Hematopoietic multipotent progenitor cell treated with erythropoietin and hydrocortisone succinate and interleukin-3 and kit ligand, for 6 days (in vitro differentiated cells): ENCODE measurements at regions not wholly inside any gene's neighbourhood (a gene's known extent, or its start where the extent isn't known, plus 50 kb on each side); places are given as distances from the start of the nearest gene placed in this dataset.

Source experiments
- DNase-seq: peaks from one replicate; pipeline ENCODE4 v3.0.0-alpha.2; 2015

GRCh38 chr10:4127518-4128315 is 342.7 kb upstream of the KLF6 start:
- peak; percentile 64 for DNase-seq

DNA sequence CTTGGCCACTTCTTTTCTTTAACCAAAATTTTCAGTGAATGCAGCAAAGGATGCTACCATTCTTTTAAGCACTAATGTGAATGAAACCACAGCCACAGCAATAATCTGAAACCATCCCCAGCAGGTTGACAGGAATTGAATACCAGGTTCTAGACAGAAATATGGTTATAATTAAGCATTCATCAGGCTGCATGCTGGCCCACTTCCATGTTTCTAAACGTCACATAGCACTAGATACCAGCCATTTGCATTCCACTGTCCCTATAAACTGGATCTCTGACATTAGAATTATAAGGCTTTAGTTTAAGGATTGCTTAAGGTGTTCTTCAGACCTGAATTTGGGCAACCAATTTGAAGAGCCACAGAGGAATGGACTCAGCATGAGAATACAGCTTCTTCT is 340.8 kb upstream of the KLF6 start:
- no peak for DNase-seq

DNA sequence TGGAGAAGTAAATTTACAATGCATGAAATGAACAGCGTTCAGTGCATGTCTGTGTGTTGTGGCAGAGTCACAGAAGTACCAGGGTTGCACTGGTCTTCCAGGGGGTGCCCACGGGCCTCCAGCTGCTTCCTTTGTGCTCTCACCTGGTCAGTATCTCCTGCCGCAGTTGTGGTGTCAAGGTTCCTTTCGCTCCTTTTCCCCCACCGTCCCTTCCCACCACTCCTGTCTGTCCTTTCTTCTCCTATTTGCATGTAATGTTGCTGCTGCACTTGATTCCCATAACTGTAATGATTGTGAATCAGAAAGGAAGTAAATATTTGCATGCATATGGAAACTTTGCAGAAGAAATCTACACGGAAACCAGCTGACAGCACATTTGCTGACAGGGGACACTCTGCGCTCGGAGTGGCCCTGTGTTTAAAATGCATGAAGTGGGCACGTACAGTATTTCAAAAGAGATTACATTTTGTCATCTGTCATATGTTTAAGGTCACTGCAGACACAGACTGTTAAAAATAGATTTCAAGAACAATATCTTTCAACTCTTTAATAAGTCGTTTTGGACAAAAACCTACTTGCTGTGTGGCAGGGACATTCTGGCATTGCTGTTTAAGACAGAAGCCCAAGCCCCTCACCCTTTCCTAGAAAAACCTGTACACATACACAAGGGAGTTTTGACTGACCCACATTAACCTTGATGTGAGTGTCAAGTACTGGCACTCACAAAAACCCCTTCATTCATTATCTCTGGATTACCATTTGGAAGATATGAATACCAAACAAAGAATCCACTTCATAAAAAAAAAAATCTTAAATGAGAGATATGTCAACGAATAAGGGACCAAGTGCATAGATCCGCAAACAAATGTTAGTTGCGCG is 336.7 kb upstream of the KLF6 start:
- DNase-seq: no peak

DNA sequence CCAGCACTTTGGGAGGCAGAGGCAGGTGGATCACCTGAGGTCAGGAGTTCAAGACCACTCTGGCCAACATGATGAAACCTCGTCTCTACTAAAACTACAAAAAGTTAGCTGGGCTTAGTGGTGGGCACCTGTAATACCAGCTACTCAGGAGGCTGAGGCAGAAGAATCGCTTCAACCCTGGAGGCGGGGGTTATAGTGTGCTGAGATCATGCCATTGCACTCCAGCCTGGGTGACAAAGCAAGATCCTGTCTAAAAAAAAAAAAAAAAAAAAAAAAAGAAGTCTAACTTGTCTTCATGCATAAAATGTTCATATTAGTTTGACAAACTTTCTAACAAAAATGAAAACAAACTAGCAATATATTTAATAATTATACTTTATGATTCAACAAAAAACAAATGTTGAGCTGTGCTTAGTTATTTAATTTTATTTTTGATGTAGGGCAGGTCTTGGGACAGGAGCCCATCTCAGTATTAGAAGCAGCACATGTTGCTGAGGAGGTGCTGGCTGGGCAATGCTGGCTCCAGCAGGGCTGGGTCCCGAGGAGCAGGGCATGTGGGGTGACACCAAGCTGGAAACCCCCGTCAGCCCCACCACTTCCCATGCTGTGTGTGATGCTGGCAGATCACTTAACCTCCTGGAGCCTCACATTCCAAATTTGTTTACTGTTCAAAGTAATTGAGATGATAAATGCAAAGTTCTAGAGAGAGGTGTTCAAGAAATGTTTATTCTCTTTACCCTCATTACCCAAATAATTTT is 335.3 kb upstream of the KLF6 start:
- DNase-seq: no peak

DNA sequence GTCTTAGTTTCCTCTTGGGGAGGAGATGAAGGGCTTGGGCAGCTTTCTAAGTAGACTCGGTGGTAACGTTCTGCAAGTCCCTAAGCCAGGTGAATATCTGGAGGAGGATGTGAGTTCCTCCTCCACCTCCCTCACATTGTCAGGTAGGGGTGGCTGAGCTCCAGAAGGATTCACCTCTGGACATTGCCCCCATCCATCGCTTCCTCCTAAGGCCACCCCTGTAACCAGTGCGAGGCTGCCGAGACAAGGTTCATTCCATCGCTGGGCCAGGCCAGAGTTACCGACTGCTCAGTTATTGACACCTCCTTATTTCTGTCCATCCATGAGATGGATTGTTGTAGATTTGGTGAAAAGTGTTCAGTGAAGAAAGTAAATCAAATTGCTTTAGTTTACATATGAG is 334.1 kb upstream of the KLF6 start:
- no peak for DNase-seq

GRCh38 chr10:4117604-4118003 is 332.6 kb upstream of the KLF6 start:
- DNase-seq: no peak

DNA sequence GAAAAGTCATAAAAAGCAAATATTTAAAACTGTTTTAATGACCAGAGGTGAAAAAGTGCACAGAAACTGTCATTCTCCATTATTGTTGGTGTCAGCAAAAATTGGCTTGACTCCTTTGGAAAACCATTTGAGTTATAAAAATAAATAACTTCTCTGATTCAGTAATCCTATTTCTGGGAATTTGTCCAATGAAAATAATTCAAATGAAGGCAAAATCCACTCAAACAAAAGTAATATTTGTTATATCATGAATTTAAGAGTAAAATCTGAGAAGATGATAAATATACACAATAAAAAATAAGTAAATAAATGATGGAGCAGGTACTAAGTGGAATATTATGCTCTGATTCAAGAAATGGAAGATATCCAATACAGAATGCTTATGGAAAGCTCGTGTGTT is 326.6 kb upstream of the KLF6 start:
- no peak for DNase-seq

GRCh38 chr10:4109469-4109868 is 324.5 kb upstream of the KLF6 start:
- DNase-seq: no peak

GRCh38 chr10:4108693-4109092 is 323.7 kb upstream of the KLF6 start:
- no peak for DNase-seq

DNA sequence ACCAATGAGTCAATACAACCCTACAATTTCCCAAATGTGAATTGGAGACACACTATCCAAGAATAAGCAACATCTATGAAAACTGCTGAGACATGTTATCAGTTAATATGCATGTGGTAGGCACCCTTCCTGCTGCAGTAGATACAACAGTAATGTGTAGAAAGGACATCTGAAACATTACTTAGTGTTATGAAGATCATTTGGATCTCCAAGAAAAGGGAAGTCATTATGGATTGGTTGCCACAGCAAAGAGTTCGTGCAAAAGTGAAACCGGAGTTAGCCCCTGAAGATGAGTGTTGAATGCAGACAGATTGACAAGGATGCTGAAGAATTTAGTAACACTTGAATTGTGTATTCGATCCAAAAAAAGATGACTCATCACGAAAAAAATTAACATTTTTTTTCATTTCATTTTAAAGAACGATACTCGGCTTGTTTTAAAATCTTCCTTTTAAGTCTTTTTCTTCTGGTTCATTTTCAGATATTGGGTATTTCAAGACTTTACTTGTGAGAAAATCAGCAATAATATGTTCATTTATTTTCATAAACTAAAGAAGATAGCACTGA is 322.4 kb upstream of the KLF6 start:
- DNase-seq: peak; percentile 2

DNA sequence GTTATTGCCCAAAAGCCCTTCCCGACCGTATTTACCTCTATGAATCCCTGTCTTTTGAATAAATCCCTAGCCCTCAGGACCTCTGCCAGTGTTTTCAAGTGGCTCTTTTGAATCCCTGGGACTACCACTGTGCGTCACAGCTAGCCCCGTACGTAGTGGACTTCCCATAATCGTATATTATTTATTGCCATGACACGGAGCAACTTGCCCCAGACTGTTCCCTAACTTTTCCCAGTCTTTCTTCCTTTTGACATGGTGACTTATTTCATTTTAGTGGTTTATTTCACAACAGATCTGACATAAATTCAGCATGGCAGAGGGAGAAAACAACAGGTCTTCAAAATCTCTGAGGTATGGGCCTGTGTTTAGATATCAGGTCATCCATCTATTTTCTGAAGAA is 318.6 kb upstream of the KLF6 start:
- DNase-seq: no peak

DNA sequence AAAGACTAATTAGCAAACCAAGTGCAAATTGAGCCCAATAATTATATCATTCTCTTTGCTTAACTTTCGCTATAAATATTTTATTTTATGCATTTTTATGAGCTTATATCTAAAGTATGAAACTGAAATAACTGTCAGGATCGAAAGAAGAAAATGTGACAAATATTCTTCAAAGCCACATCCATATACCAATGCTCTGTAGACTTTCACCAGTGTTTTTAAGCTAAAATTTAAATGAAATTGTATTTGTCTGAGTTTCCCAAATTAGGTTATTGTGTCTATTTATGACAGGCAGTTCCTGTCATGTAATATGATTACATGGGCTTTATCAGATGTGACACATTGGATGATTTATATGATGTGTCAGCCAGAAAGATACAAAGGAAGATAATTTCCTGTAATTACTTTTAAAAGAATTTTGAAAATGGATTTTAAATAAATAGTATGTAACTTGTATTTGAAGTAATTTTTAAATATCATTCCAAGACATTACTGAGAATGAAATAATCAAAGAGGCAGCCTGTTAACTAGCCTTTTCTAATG is 317.9 kb upstream of the KLF6 start:
- DNase-seq: no peak

- no peak for DNase-seq
Observed at GRCh38 chr10:4101918-4102654, 317.1 kb upstream of the KLF6 start.

DNA sequence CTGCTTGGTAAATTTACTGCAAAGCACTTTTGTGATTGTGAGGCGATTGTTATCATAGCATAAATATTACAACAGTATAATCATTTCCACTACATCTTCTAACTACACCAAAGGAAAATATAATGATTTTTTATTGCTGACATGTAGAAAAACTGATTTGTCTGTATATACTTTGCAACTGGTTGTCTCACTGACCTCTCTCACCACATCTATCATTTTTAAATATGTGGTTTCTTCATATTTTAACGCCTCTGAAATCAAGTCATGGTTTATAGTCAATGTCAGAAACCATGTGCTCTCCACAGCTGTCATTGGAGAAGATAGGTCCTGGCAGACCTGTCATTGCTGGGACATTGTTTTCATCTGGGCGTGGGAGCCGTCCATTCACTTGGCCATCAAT is 315.4 kb upstream of the KLF6 start:
- DNase-seq: no peak

DNA sequence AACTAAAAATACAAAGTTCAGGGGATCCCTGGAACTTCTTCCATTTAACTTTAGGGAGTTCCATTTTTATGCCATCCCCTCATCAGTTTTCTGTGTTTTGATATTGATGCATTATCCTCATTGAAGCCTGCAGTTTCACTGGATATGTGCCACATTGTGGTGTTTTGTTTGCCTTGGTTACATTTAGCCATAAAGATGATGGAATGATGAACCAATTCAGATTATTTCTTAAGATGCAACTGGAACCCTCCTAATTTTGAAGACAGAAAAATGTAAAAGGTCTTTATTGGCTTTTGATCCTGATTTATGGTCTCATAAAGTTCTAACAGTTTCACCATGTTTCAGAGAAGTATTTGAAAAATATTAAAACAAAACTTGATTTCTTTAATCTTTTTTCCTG is 314.2 kb upstream of the KLF6 start:
- no peak for DNase-seq

GRCh38 chr10:4095166-4095917 is 310.3 kb upstream of the KLF6 start:
- no peak for DNase-seq

- no peak for DNase-seq
Observed at GRCh38 chr10:4094751-4095150, 309.7 kb upstream of the KLF6 start.

DNA sequence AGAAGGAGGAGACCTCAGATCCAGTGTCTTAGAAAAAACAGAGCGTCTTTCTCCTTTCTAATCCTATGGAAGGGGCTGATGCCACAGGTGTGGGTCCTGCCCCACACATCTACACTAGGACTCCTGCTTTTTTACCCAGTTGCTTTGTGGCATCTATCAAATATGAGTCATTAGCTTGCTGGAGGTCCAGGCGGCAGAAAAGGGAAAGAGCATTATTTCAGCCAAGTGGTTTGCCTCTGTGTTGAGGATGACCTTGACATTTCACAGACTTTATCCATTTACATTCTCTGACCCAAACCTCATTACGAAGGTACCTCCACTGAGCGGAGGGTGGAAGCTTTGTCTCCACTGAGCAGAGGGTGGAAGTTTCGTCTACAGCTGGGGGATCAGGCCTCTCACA is 308.4 kb upstream of the KLF6 start:
- no peak for DNase-seq

GRCh38 chr10:4088354-4089066 is 303.5 kb upstream of the KLF6 start:
- no peak for DNase-seq

- no peak for DNase-seq
Observed at GRCh38 chr10:4086131-4086898, 301.3 kb upstream of the KLF6 start.
